HG03342 (cell line): ENCODE measurements at regions not wholly inside any gene's neighbourhood (a gene's known extent, or its start where the extent isn't known, plus 50 kb on each side); places are given as distances from the start of the nearest gene placed in this dataset.

Experiments
- ATAC-seq: cut with Tn5 transposase; IDR thresholded peaks from one replicate; pipeline ENCODE4 v1.9.1; 2021; ENCODE audit warnings: mild to moderate bottlenecking, moderate library complexity; ENCODE audit not compliant: unreplicated experiment

GRCh38 chr10:129416956-129417765, 49.9 kb upstream of the MGMT start:
- ATAC-seq, result no peak
